ENCODE measurements at regions not wholly inside any gene's neighbourhood (a gene's known extent, or its start where the extent isn't known, plus 50 kb on each side); places are given as distances from the start of the nearest gene placed in this dataset.

DNA sequence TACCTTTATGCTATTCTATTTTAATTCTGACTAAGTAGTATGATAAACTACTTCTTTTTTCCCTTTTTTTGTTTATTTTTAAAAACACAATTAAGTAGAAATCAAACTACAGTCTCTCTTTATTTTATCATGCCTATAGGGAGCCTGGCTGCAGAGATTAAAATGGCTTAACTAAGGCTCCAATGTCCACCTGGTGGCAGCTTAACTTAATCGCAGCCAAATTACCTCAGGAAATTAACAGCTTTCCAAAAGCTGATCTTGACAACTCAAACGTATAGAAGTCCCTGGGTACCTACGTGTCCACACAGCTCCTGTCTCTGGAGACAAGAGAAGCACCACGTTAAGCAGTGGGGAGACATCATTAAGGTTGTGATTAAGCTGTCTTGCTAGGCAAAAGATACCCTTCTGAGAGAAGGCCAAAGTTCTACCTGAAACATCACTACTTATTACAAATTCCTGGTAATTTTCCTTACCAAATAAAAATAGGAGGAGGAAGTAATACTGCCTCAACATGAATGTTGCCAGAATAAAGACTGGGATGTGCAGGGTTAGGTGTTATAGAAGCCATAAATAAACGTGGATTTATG lies 63.2 kb upstream of the SNX19 start:
- ChIA-PET SMC1A (ENCODE audit: uncharacterized antibody, unreplicated experiment) (interaction anchor here (0.6 kb wide), 1 partner anchor 79 kb away, joined by 3 read pairs; no protein-coding TSS in a partner anchor), RAD21 (ENCODE audit: unreplicated experiment) (no interaction called here), POLR2A (no interaction called here), CTCF (no interaction called here)
- no peak overlapping the region for H2AFZ ChIP-seq (ENCODE audit: control insufficient read depth, low read depth, low read length)
- H3K4me3 ChIP-seq: no peak overlapping the region
- 0 out of 3 replicates have a peak, but pooled peaks have one; percentile 33 for ATAC-seq
- H3K4me2 ChIP-seq (ENCODE audit: control insufficient read depth, insufficient read depth): no peak overlapping the region
- TF ChIP-seq FOXM1 (IDR thresholded peaks at IDR 0.05; ENCODE audit: low read depth, low read length) (no peak), TCF3 (IDR thresholded peaks at IDR 0.05; ENCODE audit: borderline replicate concordance, insufficient read depth, low read depth, low read length) (no peak), ATF7 (IDR thresholded peaks at IDR 0.05; ENCODE audit: low read depth) (no peak), IKZF2 (IDR thresholded peaks at IDR 0.05) (no peak), ESRRA (IDR thresholded peaks at IDR 0.05; ENCODE audit: low read length) (no peak)
- TF ChIP-seq, protein P1, sequence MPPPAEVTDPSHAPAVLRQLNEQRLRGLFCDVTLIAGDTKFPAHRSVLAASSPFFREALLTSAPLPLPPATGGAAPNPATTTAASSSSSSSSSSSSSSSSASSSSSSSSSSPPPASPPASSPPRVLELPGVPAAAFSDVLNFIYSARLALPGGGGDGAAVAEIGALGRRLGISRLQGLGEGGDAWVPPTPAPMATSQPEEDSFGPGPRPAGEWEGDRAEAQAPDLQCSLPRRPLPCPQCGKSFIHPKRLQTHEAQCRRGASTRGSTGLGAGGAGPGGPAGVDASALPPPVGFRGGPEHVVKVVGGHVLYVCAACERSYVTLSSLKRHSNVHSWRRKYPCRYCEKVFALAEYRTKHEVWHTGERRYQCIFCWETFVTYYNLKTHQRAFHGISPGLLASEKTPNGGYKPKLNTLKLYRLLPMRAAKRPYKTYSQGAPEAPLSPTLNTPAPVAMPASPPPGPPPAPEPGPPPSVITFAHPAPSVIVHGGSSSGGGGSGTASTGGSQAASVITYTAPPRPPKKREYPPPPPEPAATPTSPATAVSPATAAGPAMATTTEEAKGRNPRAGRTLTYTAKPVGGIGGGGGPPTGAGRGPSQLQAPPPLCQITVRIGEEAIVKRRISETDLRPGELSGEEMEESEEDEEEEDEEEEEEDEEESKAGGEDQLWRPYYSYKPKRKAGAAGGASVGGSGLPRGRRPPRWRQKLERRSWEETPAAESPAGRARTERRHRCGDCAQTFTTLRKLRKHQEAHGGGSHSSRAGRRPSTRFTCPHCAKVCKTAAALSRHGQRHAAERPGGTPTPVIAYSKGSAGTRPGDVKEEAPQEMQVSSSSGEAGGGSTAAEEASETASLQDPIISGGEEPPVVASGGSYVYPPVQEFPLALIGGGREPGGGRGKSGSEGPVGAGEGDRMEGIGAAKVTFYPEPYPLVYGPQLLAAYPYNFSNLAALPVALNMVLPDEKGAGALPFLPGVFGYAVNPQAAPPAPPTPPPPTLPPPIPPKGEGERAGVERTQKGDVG (CRISPR knock-in tag; IDR thresholded peaks at IDR 0.05): no peak
- TF ChIP-seq, protein P2, sequence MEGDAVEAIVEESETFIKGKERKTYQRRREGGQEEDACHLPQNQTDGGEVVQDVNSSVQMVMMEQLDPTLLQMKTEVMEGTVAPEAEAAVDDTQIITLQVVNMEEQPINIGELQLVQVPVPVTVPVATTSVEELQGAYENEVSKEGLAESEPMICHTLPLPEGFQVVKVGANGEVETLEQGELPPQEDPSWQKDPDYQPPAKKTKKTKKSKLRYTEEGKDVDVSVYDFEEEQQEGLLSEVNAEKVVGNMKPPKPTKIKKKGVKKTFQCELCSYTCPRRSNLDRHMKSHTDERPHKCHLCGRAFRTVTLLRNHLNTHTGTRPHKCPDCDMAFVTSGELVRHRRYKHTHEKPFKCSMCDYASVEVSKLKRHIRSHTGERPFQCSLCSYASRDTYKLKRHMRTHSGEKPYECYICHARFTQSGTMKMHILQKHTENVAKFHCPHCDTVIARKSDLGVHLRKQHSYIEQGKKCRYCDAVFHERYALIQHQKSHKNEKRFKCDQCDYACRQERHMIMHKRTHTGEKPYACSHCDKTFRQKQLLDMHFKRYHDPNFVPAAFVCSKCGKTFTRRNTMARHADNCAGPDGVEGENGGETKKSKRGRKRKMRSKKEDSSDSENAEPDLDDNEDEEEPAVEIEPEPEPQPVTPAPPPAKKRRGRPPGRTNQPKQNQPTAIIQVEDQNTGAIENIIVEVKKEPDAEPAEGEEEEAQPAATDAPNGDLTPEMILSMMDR (IDR thresholded peaks at IDR 0.05 in 2 of 3, conservative IDR thresholded peaks at IDR 0.05 in 1 of 3; ENCODE audit: control insufficient read depth in 2 of 3, extremely low read depth in 1 of 3, insufficient read depth in 1 of 3, low read depth in 3 of 3, low read length in 3 of 3): peak; percentile 22 to 32 (median 26); a peak in 4 of 6 replicates
- H3K27ac ChIP-seq (ENCODE audit: control insufficient read depth, insufficient read depth): no peak overlapping the region
- no peak for DNase-seq (ENCODE audit: low read depth, low spot score)
- BruUV-seq (replicated peaks): no TSS peak
- no peaks in the 10 kb centered on the region for H3K36me3 ChIP-seq (ENCODE audit: control insufficient read depth in 2 of 2, insufficient read depth in 2 of 2, low read length in 1 of 2)
- no peaks in the 10 kb centered on the region for H3K27me3 ChIP-seq (replicated peaks in 1 of 2; ENCODE audit: control insufficient read depth in 2 of 2, insufficient read depth in 2 of 2, low read length in 1 of 2)
- H3K79me2 ChIP-seq (ENCODE audit: control insufficient read depth, insufficient read depth, low read length): no peaks in the 10 kb centered on the region
- H4K20me1 ChIP-seq (ENCODE audit: control insufficient read depth, insufficient read depth): no peaks in the 10 kb centered on the region
- H3K9me3 ChIP-seq (replicated peaks; ENCODE audit: control insufficient read depth, insufficient read depth, low read length): no peaks in the 10 kb centered on the region; the same call in 1 of the 3 replicates
- no peaks in the 10 kb centered on the region for H3K4me1 ChIP-seq (ENCODE audit: control insufficient read depth, insufficient read depth, low read length)
- 1% methylated on average over 5 of the region's 5 CpGs for WGBS (ENCODE audit: insufficient coverage, insufficient replicate concordance, low lambda C conversion rate, missing lambda C conversion rate)
- H3K9ac ChIP-seq (ENCODE audit: control insufficient read depth, insufficient read depth, low read length): no peak overlapping the region
- in situ Hi-C loops (cut with MboI): no loop called here
- intact Hi-C loops (cut with micrococcal nuclease; ENCODE audit: unreplicated experiment): loop anchor here (5.0 kb wide), 1 partner anchor 57 kb away; no protein-coding TSS in a partner anchor
- FAIRE-seq: no peak

Measured in GM12878 (cell line).